AG04449 (cell line): ENCODE measurements at regions not wholly inside any gene's neighbourhood (a gene's known extent, or its start where the extent isn't known, plus 50 kb on each side); places are given as distances from the start of the nearest gene placed in this dataset.

Experiments
- CTCF ChIA-PET: fragments of 350-600 bp; formaldehyde crosslinking; extraction: SDS; loops from one replicate; lab custom pipeline; 2021; ENCODE audit warnings: antibody characterized with exemption; lab: Yijun Ruan, JAX
- POLR2A ChIA-PET: fragments of 400-600, 350-600 bp; formaldehyde crosslinking; extraction: SDS; loops from one replicate; lab custom pipeline; 2020; ENCODE audit warnings: antibody characterized with exemption, inconsistent platforms; lab: Yijun Ruan, JAX
- DNase-seq: peaks from one replicate; pipeline ENCODE4 v3.0.0-alpha.2; 2010; ENCODE audit warnings: low read depth, low spot score
- H3K4me3 ChIP-seq: 2 replicates; pipeline ENCODE4 v1.5.1; 2011; ENCODE audit warnings: low read depth, mild to moderate bottlenecking, control low read depth, low read length
- TF ChIP-seq, protein P1 (sequence below): IDR thresholded peaks from one replicate; pipeline ENCODE4 v1.5.1; 2011; ENCODE audit warnings: mild to moderate bottlenecking, moderate library complexity, low read length, control low read depth, inconsistent platforms; ENCODE audit not compliant: insufficient read depth; ENCODE audit errors: missing control alignments

DNA sequence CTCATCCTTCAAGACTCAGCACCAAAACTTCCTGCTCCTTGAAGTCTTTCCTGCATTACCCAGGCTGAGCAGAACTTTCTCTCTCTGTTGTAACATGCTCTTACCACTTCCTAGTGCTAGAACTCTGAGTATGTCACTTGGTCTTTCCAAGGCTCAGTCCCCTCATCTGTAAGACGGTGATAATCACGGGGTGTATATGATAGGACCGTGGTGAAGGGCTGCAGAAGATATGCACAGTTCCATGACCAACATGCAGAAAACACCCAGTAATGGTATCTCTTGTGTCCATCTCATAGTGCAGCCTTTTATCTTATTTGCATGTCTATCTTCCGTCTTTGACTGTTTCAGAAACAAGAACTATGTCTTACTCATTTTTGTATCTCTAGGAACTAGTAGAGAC is 154.5 kb downstream of the ZNF621 start:
- POLR2A ChIA-PET, result no interaction called here
- H3K4me3 ChIP-seq, result no peak overlapping the region
- TF ChIP-seq, protein P1, sequence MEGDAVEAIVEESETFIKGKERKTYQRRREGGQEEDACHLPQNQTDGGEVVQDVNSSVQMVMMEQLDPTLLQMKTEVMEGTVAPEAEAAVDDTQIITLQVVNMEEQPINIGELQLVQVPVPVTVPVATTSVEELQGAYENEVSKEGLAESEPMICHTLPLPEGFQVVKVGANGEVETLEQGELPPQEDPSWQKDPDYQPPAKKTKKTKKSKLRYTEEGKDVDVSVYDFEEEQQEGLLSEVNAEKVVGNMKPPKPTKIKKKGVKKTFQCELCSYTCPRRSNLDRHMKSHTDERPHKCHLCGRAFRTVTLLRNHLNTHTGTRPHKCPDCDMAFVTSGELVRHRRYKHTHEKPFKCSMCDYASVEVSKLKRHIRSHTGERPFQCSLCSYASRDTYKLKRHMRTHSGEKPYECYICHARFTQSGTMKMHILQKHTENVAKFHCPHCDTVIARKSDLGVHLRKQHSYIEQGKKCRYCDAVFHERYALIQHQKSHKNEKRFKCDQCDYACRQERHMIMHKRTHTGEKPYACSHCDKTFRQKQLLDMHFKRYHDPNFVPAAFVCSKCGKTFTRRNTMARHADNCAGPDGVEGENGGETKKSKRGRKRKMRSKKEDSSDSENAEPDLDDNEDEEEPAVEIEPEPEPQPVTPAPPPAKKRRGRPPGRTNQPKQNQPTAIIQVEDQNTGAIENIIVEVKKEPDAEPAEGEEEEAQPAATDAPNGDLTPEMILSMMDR, result no peak
- DNase-seq, result no peak
- CTCF ChIA-PET, result interaction anchor here (0.5 kb wide), 1 partner anchor 1118 kb away, joined by 3 read pairs; no protein-coding TSS in a partner anchor

DNA sequence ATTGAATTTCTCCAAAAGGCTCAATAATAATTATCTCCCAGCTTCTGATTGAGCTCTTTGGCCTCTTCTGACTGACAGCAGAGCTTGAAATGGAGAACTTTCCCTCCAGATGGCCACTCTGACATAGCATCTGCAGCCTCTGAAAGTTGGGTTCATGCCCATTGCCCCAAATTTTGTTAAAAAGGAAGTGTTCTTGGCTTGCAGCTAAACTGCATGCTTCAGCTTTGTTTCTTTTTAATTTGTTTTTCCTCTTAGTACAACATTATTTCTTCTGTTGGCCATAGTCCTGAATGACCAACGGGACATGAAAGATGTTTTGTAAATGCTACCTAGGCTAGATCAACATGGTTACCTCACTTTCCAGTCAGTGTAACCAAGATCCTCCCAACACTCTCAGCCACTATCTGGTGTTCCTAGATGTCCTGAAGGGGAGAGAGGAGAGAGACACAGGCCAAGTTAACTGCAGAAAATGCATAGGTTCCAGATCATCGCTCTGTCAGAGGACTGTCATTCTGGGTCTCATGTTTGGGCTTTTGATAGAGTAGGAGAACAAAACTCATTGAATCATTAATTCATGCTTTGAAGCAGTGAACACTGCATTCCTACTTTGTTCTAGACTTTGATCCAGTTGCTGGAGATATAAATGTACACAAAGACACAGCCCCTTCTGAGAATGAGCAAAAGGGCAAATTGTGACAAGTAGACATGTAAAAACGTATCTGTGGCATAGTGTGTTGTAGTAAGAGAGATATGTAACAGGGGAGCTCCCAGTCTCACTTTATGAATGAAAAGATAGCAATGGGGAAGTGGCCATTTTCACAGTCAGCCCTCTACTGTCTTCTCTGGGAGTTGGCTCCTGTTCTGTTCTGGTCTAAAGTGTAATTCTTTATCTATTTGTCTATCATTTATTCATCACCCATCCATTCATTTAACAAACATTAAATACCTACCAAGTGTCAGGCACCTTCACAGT is 156.2 kb downstream of the ZNF621 start:
- DNase-seq, result no peak
- ChIA-PET CTCF (no interaction called here), POLR2A (no interaction called here)
- TF ChIP-seq, protein P1, result no peak
- H3K4me3 ChIP-seq, result no peak overlapping the region

DNA sequence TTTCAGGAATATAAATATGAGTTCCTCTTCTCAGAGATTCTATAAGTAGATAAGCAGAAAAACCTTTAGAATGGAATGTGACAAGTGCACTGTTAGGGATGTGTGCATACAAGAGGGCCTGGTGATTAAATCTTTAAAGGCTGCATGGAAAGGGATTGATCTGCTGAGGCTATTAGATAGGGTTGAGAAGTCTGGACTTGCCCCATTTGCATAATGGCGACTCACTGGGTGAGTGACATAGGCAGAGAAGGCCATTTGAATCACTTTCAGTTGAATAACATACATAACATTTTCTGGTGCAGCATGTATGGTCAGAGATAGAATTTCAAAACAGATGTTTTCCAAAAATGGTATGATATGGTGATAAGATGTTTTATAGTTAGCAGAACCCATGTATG is 156.9 kb downstream of the ZNF621 start:
- no peak for DNase-seq
- H3K4me3 ChIP-seq, result no peak overlapping the region
- CTCF ChIA-PET, result no interaction called here
- TF ChIP-seq, protein P1, result no peak
- POLR2A ChIA-PET, result no interaction called here

DNA sequence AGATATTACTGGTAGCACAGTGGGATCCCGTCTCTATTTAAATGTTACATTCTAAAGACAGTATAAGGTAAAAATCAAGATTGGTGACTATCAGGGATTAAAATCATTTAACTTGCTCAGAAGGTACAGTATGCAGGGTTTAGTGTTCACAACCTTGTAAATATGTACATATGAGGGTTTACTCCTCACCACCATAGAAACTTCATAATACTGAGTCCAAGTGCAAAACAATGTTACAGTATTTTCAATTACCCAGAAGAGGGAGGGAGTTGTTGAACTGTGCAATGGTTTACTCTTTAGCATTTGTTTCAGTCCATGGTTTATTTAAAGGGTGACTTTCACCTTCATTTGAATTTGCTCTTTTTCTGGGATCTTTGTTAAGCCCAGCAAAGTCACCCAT is 165.1 kb downstream of the ZNF621 start:
- ChIA-PET POLR2A (no interaction called here), CTCF (no interaction called here)
- no peak for DNase-seq
- H3K4me3 ChIP-seq, result no peak overlapping the region
- TF ChIP-seq, protein P1, result no peak

DNA sequence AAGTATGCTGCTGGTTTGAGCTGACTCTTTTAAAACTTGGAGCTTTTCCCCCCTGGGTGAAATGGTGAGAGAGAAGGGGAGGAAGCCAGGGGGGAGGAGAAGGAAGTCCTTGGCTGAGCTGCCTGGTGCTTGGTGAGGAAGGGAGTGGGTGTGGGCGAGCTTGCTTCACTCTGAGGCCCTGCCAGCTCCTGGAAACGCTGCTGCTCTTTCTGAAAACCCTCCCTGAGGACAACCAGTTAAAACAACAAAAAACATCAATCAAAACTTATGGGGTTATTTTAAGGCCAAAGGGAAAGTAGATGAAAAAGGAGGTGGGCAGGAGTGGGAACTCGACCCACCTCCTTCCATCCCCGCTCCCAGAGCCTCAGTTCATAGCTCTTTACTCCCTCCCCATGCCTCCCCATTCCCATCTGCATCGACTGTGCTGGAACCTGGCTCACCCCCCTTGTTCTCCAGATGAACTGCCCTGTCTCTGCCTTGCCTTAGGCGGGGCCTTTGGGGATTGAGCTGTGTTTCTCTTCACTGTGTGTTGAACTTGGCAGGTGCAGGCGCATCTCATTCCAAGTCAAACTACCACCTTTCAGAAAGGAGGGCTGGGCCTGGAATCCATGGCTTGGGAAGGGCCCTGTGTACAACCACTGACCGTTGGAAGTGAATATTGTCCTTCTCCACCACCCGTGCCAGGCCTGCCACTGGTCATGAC is 166.1 kb downstream of the ZNF621 start:
- ChIA-PET POLR2A (no interaction called here), CTCF (no interaction called here)
- no peak overlapping the region for H3K4me3 ChIP-seq
- TF ChIP-seq, protein P1, result no peak
- no peak for DNase-seq

DNA sequence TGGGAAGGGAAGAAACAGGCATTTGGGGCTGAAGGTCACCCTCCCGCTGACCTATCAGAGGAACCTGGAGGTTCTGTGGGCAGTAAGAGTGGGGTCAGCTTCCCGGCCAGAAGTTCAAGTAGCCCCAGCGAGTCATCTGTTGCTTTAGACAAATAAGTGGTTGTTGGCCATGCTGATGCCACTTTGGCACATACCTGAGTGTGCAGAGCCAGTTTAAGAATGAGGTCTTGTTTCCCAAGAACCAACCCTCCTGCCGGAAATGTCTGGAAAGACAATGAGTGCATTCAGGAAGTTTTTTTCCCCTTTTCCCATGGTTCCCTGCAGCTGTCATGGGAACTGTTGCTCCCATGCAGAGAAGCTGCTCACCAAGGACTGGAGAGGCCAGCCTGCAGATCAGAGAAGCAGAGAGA is 166.7 kb downstream of the ZNF621 start:
- TF ChIP-seq, protein P1, result no peak
- ChIA-PET CTCF (no interaction called here), POLR2A (no interaction called here)
- H3K4me3 ChIP-seq, result no peak overlapping the region
- DNase-seq, result no peak
